OCI-LY1 (cell line): ENCODE measurements at regions not wholly inside any gene's neighbourhood (a gene's known extent, or its start where the extent isn't known, plus 50 kb on each side); places are given as distances from the start of the nearest gene placed in this dataset.

Experiments used
- H2AFZ ChIP-seq: fragments of 200-600 bp; sonication (generic), shearing (Covaris generic); 2 replicates; pipeline ENCODE4 v1.6.0; 2014; ENCODE audit warnings: antibody characterized with exemption, mild to moderate bottlenecking, low read length
- H3F3A ChIP-seq: fragments of 200-600 bp; sonication (generic), shearing (Covaris generic); 2 replicates; pipeline ENCODE4 v1.6.0; 2014; ENCODE audit warnings: mild to moderate bottlenecking, antibody characterized with exemption, low read length, moderate library complexity; ENCODE audit not compliant: insufficient read depth
- H3K27ac ChIP-seq: fragments of 200-600 bp; sonication (generic); 2 replicates; pipeline ENCODE4 v1.5.1; 2014; ENCODE audit warnings: low read length, mixed run types, mild to moderate bottlenecking, low read depth; ENCODE audit not compliant: poor library complexity, severe bottlenecking
- H3K27me3 ChIP-seq: fragments of 200-600 bp; sonication (generic); 2 replicates; pipeline ENCODE4 v1.6.0; 2014; ENCODE audit warnings: antibody characterized with exemption, mild to moderate bottlenecking, low read length, moderate library complexity; ENCODE audit not compliant: insufficient read depth
- H3K36me3 ChIP-seq: fragments of 200-600 bp; sonication (generic); 2 replicates; pipeline ENCODE4 v1.6.1; 2014; ENCODE audit warnings: mild to moderate bottlenecking, antibody characterized with exemption, low read length, moderate library complexity, mixed read lengths; ENCODE audit not compliant: insufficient read depth
- H3K4me1 ChIP-seq: fragments of 200-600 bp; sonication (generic); 2 replicates; pipeline ENCODE4 v1.5.1; 2014; ENCODE audit warnings: mild to moderate bottlenecking, low read length, moderate library complexity; ENCODE audit not compliant: insufficient read depth, severe bottlenecking
- H3K4me2 ChIP-seq: fragments of 200-600 bp; sonication (generic), shearing (Covaris generic); 2 replicates; pipeline ENCODE4 v1.6.1; 2014; ENCODE audit warnings: low read length
- H3K4me3 ChIP-seq: fragments of 200-600 bp; sonication (generic); 2 replicates; pipeline ENCODE4 v1.5.1; 2014; ENCODE audit warnings: low read length, low read depth, mild to moderate bottlenecking, mixed read lengths; ENCODE audit not compliant: poor library complexity, severe bottlenecking
- H3K79me2 ChIP-seq: fragments of 200-600 bp; shearing (Covaris generic); 2 replicates; pipeline ENCODE4 v1.6.1; 2016; ENCODE audit warnings: mixed run types, low read length, mixed read lengths; ENCODE audit not compliant: insufficient read depth
- H3K9ac ChIP-seq: fragments of 200-600 bp; sonication (generic), shearing (Covaris generic); 2 replicates; pipeline ENCODE4 v1.6.1; 2014; ENCODE audit warnings: mild to moderate bottlenecking, low read length, mixed read lengths
- H3K9me2 ChIP-seq: fragments of 200-600 bp; sonication (generic), shearing (Covaris generic); 2 replicates; pipeline ENCODE4 v1.6.1; 2014; ENCODE audit warnings: low read depth, mild to moderate bottlenecking, low read length, mixed read lengths
- H3K9me3 ChIP-seq: fragments of 200-600 bp; shearing (Covaris generic); 2 replicates; pipeline ENCODE4 v1.6.1; 2014; ENCODE audit warnings: low read length, mixed read lengths
- H4K20me1 ChIP-seq: fragments of 200-600 bp; sonication (generic), shearing (Covaris generic); 2 replicates; pipeline ENCODE4 v1.6.0; 2016; ENCODE audit warnings: mild to moderate bottlenecking, low read length; ENCODE audit not compliant: insufficient read depth
- EZH2 ChIP-seq: fragments of 200-600 bp; sonication (generic), shearing (Covaris generic); IDR thresholded peaks from 2 replicates; pipeline ENCODE4 v1.8.0; 2017; ENCODE audit warnings: borderline replicate concordance, mixed run types, mild to moderate bottlenecking, antibody characterized with exemption, low read length, moderate library complexity, mixed read lengths
- TF ChIP-seq, protein P1 (sequence below): fragments of 200-600 bp; sonication (generic), shearing (Covaris generic); IDR thresholded peaks from 2 replicates; pipeline ENCODE4 v1.5.1; 2017; ENCODE audit warnings: mild to moderate bottlenecking, antibody characterized with exemption, low read length, moderate library complexity, mixed read lengths

DNA sequence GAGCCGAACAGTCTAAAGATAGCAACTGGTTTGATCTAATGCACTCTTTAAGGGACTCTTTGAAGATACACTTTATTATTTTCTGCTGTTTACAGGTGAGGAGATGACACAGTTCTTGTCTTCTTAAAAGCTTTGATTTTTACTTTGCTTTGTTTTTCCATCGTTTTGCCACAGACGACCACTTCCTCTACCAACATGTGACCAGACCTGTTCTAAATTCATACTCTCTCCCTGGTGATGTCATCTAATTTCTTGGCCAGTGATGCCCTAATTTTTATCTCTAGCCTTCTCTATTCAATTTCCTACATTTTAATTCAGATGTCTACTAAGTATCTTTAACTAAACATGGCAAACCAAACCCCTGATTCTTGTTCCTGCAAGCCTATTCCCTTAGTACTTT is 583.4 kb upstream of the ITGA1 start:
- Histone ChIP-seq H3K4me2 (no peak overlapping the region), H3K27me3 (no peaks in the 10 kb centered on the region), H3K4me1 (no peaks in the 10 kb centered on the region), H4K20me1 (no peaks in the 10 kb centered on the region), H3K79me2 (no peaks in the 10 kb centered on the region), H3F3A (no peaks in the 10 kb centered on the region), H3K36me3 (no peaks in the 10 kb centered on the region), H3K4me3 (no peak overlapping the region), H3K27ac (no peak overlapping the region), H2AFZ (no peak overlapping the region), H3K9me3 (no peaks in the 10 kb centered on the region), H3K9me2 (no peaks in the 10 kb centered on the region), H3K9ac (no peak overlapping the region)
- TF ChIP-seq EZH2, result no peak
- TF ChIP-seq, protein P1, sequence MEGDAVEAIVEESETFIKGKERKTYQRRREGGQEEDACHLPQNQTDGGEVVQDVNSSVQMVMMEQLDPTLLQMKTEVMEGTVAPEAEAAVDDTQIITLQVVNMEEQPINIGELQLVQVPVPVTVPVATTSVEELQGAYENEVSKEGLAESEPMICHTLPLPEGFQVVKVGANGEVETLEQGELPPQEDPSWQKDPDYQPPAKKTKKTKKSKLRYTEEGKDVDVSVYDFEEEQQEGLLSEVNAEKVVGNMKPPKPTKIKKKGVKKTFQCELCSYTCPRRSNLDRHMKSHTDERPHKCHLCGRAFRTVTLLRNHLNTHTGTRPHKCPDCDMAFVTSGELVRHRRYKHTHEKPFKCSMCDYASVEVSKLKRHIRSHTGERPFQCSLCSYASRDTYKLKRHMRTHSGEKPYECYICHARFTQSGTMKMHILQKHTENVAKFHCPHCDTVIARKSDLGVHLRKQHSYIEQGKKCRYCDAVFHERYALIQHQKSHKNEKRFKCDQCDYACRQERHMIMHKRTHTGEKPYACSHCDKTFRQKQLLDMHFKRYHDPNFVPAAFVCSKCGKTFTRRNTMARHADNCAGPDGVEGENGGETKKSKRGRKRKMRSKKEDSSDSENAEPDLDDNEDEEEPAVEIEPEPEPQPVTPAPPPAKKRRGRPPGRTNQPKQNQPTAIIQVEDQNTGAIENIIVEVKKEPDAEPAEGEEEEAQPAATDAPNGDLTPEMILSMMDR, result no peak
